GM19035 (cell line): ENCODE measurements at regions not wholly inside any gene's neighbourhood (a gene's known extent, or its start where the extent isn't known, plus 50 kb on each side); places are given as distances from the start of the nearest gene placed in this dataset.
"Not testable (repeated sequence)": the region's sequence is repeated elsewhere in the genome, so short reads cannot be mapped to it uniquely, and the experiment has no call there.

ENCODE experiments used
- ATAC-seq: cut with Tn5 transposase; IDR thresholded peaks from one replicate; pipeline ENCODE4 v1.9.1; 2021; ENCODE audit not compliant: unreplicated experiment

GRCh38 chr2:221775096-221775495, 203.0 kb upstream of the EPHA4 start:
- no peak for ATAC-seq

DNA sequence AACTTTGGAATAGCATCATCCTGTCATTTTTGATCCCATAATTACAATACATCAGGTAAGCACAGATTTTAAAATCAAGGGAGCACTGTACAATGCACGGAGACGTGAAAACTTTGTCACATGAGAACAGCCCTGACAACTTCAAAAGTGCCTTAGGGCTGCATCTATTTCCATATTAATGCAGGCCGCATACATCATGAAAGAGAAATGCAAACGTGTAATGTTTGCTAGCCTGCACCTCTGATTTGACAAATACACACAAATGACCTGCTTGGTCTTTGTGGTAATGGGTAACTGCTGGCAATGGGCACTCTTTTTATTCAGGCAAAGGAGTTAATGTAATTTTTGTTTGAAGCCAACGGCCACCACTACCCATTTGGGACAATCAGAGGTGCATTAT, 202.0 kb upstream of the EPHA4 start:
- no peak for ATAC-seq

GRCh38 chr2:221771297-221771696, 199.2 kb upstream of the EPHA4 start:
- no peak for ATAC-seq

- ATAC-seq = no peak
Measured at GRCh38 chr2:221767106-221768012, 195.3 kb upstream of the EPHA4 start.

DNA sequence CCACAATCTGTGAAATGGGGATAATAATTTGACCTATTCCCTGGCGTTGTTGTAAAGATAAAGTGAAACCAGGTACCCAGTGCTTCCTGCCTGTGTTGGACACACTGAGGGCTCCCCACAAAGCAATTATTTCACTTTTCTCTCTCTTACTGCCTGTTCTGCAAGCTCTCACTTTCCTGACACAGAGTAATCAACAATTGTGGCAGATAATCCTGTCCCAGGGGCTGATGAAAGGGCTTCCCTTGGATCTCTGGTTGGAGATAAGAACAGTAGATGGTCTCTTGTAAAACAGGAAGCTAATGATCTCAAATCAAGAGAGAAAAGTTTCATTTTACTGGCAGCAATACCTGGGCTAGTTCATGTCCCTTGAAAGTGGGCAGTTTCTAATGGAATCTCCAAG, 190.4 kb upstream of the EPHA4 start:
- ATAC-seq = no peak

- no peak for ATAC-seq
Measured at GRCh38 chr2:221761260-221761659, 189.2 kb upstream of the EPHA4 start.

DNA sequence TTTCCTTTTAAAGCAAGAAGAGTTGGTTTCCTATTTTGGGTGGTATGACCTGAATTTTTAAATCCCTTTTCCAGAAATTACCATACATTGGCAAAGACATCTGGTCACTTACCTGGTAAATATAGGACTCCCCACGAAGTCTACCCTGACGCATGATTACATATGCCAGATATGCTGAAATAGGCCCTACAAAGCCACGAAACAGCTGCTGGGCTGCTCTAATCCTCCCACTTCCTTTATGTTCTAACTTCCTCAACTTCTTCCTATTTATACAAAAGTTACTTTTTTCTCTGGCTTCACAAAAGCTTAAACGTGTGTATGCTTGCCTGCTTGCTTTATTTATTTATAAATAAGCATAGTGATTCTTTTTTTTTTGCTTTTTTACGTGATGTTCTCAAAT, 186.0 kb upstream of the EPHA4 start:
- ATAC-seq = no peak

DNA sequence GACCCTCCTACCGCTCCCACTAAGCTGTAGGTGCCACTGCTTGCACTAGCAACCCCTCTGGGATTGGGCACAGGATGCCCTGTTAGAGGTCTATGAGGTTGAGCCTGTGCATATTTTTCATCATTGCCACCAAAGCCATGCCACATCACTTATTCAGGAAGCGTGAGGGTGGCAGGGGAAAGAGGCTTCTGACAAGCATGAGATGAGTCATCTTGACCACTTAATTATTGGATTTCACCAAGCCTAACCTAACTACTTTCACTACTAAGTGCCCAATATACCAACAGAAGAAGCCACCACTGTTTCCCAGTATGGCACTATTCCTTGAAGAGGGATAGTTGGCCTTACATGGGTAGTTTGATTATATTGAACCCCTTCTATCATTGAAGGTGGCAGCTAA, 181.3 kb upstream of the EPHA4 start:
- ATAC-seq = no peak

GRCh38 chr2:221752781-221753180, 180.7 kb upstream of the EPHA4 start:
- no peak for ATAC-seq

DNA sequence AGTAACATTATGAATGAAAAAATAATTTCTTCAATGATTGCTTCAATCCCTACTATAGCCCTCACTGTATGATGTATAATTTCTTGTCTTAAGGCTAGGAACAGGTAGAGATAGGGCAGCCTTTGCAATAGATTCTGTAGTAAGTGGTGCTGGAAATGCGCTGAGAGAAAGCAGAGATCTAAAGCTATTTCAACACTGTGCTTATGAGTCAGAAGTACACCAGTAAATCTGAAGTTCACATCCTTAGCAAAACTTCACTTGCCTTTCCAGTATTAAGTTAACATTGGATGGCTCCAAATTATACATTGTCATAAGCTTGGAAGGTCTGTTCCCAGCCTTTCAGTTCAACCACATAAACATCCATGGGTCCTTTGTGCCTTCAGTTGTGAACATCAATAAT, 178.2 kb upstream of the EPHA4 start:
- ATAC-seq = no peak

- peak; percentile 64 for ATAC-seq
Measured at GRCh38 chr2:221747289-221747972, 175.3 kb upstream of the EPHA4 start.

DNA sequence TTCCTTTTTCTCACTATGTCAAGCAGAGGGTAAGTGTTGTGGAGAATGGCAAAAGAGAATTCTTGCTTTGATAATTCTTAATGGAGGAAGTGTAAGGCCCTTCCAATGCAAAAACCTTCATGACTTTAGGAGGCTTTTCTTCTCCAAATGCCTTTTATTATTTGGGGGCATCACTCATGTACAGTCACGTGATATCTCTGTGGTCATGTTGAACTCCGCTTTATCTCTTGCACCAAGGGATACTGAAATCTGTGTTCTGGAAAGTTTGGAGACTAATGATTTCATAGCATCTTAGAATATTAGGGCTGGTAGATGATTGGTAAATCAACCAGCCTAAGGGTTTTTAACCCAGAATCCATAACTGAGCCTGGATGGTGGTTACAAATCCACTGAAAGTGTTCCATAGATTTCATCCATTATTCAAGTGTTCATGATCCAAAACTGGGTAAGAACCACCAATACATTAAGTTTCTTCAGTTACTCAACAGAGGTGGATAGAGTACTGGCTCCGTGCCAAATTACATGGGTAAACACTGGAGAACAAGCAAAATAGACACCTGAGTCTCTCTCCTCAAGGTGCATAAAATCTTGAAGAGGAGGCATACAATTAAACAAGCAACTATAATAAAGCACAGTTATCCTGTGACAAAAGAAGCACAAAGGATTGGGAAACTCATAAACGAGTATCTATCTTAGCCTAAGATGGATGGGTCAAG, 169.6 kb upstream of the EPHA4 start:
- no peak for ATAC-seq

- no peak for ATAC-seq
Measured at GRCh38 chr2:221731432-221732145, 159.5 kb upstream of the EPHA4 start.

- no peak for ATAC-seq
Measured at GRCh38 chr2:221726894-221727513, 154.9 kb upstream of the EPHA4 start.

DNA sequence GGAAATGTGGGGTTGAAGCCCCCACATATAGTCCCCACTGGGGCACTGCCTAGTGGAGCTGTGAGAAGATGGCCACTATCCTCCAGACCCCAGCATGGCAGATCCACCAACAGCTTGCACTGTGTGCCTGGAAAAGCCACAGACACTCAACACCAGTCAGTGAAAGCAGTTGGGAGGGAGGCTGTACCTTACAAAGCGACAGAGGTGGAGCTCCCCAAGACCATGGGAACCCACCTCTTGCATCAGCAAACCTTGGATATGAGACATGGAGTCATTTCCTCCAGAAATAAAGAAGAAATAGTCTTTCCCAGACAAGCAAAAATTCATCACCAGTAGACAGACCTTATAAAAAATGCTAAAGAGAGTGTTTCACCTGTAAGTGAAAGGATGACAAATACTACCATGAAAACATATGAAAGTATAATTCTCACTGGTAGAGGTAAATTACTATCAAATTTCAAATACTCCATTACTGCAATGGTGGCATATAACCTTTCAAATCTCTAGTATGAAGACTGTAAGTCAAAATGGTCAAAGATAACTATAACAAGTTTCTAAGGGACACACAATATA, 152.6 kb upstream of the EPHA4 start:
- no peak for ATAC-seq

DNA sequence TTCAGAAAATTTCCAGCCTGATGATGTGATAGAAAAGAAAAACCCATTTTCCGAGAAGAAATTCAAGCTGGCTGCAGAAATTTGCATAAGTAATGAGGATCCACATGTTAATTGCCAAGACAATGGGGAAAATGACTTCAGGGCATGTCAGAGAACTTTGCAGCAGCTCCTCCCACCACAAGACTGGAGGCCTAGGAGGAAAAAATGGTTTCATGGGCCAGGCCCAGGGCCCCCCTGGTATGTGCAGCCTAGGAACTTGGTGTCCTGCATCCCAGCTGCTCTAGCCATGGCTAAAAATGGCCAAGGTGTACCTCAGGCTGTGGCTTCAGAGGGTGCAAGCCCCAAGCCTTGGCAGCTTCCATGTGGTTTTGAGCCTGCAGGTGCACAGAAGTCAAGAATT, 152.0 kb upstream of the EPHA4 start:
- ATAC-seq = not testable (repeated sequence)

GRCh38 chr2:221716426-221717303, 144.6 kb upstream of the EPHA4 start:
- no peak for ATAC-seq

- ATAC-seq = no peak
Measured at GRCh38 chr2:221715523-221716247, 143.6 kb upstream of the EPHA4 start.

DNA sequence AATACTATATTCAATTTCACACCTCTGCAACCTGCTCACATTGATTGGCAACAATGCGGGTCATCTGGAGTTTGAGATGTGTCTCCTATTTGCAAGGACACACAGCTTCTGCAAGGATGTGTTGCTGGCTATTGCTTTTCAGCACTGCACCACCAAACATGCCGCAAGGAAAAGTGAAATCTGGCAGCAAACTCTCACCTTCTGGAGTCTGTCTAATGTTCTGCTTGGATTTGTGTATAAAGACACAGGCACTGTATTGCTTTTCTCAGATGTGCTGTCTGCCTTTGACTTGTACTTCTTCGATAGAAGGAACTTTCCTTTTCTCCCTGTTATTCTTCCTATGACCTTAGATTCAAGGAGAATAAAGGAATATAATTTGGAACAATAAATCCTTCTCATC, 138.6 kb upstream of the EPHA4 start:
- no peak for ATAC-seq
